Loucy (cell line): ENCODE measurements at regions not wholly inside any gene's neighbourhood (a gene's known extent, or its start where the extent isn't known, plus 50 kb on each side); places are given as distances from the start of the nearest gene placed in this dataset.

Experiments
- EZH2phosphoT487 ChIP-seq: fragments of 200-600 bp; IDR thresholded peaks from 2 replicates; pipeline ENCODE4 v1.6.1; 2018; ENCODE audit warnings: antibody characterized with exemption, mild to moderate bottlenecking, moderate library complexity, borderline replicate concordance
- TF ChIP-seq, protein P1 (sequence below): fragments of 200-600 bp; sonication (generic); conservative IDR thresholded peaks from 2 replicates; pipeline ENCODE4 v1.5.1; 2014; ENCODE audit warnings: mild to moderate bottlenecking, antibody characterized with exemption, low read length

DNA sequence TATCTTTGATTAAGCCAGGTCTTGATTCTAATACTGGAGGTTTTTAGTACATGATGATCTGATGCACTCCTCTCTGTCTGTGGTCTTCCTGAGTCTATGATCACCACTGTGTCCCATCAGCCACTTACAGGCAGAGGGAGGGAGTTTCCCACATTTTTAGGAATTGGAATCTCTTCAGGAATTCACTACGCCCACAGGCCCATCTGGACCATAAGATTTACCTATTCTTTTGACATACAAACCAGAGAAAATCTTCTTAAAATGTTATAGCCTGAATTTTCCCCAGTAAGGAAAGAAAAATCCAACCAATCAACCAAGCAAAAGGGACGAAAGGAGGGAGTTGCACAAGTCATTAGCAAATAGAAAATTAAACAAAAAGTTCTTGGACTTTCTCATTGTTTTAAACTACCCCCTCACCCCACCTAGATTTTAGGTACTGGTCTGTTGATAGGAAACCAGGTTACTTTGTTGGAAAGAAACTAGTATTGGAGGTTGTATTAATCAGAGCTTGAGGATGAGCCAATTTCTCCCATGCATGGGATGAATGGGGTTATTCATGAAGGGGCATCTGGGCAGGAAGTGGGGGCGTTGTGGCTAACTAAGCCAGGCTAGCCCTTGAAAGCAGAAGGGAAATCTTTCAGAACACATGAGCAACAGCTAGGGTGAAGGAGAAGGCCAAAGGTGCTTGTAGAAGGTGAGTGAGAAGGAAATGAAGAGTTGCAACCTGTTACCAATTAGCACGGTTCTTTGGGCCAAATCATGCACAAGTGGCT lies 328.2 kb upstream of the MEX3C start:
- TF ChIP-seq EZH2phosphoT487, result no peak
- TF ChIP-seq, protein P1, sequence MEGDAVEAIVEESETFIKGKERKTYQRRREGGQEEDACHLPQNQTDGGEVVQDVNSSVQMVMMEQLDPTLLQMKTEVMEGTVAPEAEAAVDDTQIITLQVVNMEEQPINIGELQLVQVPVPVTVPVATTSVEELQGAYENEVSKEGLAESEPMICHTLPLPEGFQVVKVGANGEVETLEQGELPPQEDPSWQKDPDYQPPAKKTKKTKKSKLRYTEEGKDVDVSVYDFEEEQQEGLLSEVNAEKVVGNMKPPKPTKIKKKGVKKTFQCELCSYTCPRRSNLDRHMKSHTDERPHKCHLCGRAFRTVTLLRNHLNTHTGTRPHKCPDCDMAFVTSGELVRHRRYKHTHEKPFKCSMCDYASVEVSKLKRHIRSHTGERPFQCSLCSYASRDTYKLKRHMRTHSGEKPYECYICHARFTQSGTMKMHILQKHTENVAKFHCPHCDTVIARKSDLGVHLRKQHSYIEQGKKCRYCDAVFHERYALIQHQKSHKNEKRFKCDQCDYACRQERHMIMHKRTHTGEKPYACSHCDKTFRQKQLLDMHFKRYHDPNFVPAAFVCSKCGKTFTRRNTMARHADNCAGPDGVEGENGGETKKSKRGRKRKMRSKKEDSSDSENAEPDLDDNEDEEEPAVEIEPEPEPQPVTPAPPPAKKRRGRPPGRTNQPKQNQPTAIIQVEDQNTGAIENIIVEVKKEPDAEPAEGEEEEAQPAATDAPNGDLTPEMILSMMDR, result no peak
